Left ventricle myocardium inferior (tissue), 1 donor: ENCODE measurements at regions not wholly inside any gene's neighbourhood (a gene's known extent, or its start where the extent isn't known, plus 50 kb on each side); places are given as distances from the start of the nearest gene placed in this dataset.

ENCODE experiments used
- DNase-seq: peaks from one replicate; pipeline ENCODE4 v3.0.0-alpha.2; 2020
- H3K27ac ChIP-seq: fragments of 200-600 bp; replicated peaks from 2 replicates; pipeline ENCODE4 v1.8.0; 2021
- H3K27me3 ChIP-seq: fragments of 200-600 bp; 2 replicates; pipeline ENCODE4 v1.8.0; 2021; ENCODE audit warnings: low read depth
- H3K36me3 ChIP-seq: fragments of 200-600 bp; 2 replicates; pipeline ENCODE4 v1.8.0; 2021
- H3K4me1 ChIP-seq: fragments of 200-600 bp; 2 replicates; pipeline ENCODE4 v1.8.0; 2021
- H3K4me3 ChIP-seq: fragments of 200-600 bp; 2 replicates; pipeline ENCODE4 v1.8.0; 2021; ENCODE audit warnings: mild to moderate bottlenecking, moderate library complexity
- H3K9me3 ChIP-seq: fragments of 200-600 bp; replicated peaks from 2 replicates; pipeline ENCODE4 v1.8.0; 2021
- CTCF ChIP-seq: fragments of 200-600 bp; IDR thresholded peaks from 2 replicates; pipeline ENCODE4 v1.8.0; 2021; ENCODE audit warnings: antibody characterized with exemption, mild to moderate bottlenecking, borderline replicate concordance
- intact Hi-C: fragments of 100-400 bp; cut with micrococcal nuclease; formaldehyde crosslinking; loops from one replicate; pipeline ENCODE4 v1.11.0; 2022
- donor health status: DM: no; HTN: yes; CAD: no; lungs with severe emphysema.

DNA sequence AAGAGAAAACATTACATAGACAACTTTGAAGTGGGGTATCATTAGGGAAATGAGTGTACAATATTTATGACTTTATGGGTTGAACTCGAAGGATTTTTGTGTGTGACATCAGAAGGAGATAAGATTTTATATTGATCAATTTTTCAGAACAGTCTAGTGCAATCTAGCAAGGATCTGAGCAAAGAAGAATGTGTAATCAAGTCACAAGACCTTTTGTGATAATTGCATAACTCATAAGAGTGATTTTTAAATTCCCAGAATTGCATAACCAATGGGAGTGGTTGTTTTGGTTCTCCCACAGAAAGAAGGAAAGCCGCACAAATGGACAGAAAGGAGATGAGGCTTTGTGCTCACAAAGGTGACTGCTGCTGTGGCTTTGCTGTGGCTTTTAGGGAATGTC lies 441.8 kb upstream of the FLRT2 start:
- Histone ChIP-seq H3K4me3 (no peak overlapping the region), H3K36me3 (no peaks in the 10 kb centered on the region), H3K27me3 (no peaks in the 10 kb centered on the region), H3K4me1 (no peaks in the 10 kb centered on the region), H3K9me3 (no peaks in the 10 kb centered on the region), H3K27ac (no peak overlapping the region)
- no peak for TF ChIP-seq CTCF
- intact Hi-C loops: no loop called here
- DNase-seq: no peak

DNA sequence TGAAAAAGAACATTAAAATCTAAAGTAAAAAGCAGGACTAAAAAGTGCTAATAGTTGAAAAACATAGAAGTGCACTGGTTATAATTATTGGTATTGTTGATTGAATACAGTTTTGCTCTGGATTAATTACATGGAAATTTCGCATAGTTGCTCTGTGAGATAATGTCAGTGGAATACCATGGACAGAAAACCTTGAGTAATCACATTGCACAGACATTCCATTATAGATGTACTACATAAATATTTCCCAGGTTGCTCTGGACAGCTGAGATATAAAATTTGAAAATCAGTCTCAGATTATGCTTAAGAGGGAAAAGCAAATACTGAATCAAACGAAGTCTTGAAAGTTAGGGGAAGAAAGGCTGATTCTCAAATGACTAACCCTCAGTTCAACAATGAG lies 439.3 kb upstream of the FLRT2 start:
- Histone ChIP-seq H3K36me3 (no peaks in the 10 kb centered on the region), H3K27ac (no peak overlapping the region), H3K4me3 (no peak overlapping the region), H3K9me3 (no peaks in the 10 kb centered on the region), H3K4me1 (no peaks in the 10 kb centered on the region), H3K27me3 (no peaks in the 10 kb centered on the region)
- no peak for DNase-seq
- no peak for TF ChIP-seq CTCF
- intact Hi-C loops: no loop called here

- no peak for DNase-seq
- Histone ChIP-seq H3K4me3 (no peak overlapping the region), H3K9me3 (no peaks in the 10 kb centered on the region), H3K27ac (no peak overlapping the region), H3K27me3 (no peaks in the 10 kb centered on the region), H3K36me3 (no peaks in the 10 kb centered on the region), H3K4me1 (no peaks in the 10 kb centered on the region)
- no peak for TF ChIP-seq CTCF
- intact Hi-C loops: no loop called here
Observed at GRCh38 chr14:85093631-85094330, 436.2 kb upstream of the FLRT2 start.

GRCh38 chr14:85102591-85102990 lies 427.4 kb upstream of the FLRT2 start:
- Histone ChIP-seq H3K4me3 (no peak overlapping the region), H3K9me3 (no peaks in the 10 kb centered on the region), H3K27ac (no peak overlapping the region), H3K4me1 (no peaks in the 10 kb centered on the region), H3K27me3 (no peaks in the 10 kb centered on the region), H3K36me3 (no peaks in the 10 kb centered on the region)
- no peak for TF ChIP-seq CTCF
- intact Hi-C loops: no loop called here
- no peak for DNase-seq

DNA sequence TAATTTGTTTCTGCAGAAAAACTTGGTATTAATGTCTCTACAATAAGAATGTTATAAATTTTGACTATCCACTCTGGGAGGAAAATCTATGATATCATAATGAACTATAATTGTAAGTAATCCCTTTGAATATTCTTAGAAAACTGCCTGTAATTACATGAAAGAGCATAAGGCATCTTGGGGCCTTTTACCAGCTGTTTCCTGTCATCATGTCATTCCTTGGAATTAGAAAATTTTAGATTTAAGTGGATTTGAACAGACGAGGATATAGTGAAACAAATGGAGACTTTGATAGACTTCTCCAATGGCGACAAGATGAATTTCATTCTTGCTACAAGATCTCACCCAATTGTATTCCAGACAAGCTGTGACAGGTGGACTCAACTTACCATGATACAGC lies 423.4 kb upstream of the FLRT2 start:
- no peak for TF ChIP-seq CTCF
- intact Hi-C loops: no loop called here
- no peaks in the 10 kb centered on the region for H3K27me3 ChIP-seq
- H3K27ac ChIP-seq: no peak overlapping the region
- no peaks in the 10 kb centered on the region for H3K4me1 ChIP-seq
- H3K9me3 ChIP-seq: no peaks in the 10 kb centered on the region
- no peak for DNase-seq
- H3K4me3 ChIP-seq: no peak overlapping the region
- H3K36me3 ChIP-seq: no peaks in the 10 kb centered on the region
